ENCODE measurements at regions not wholly inside any gene's neighbourhood (a gene's known extent, or its start where the extent isn't known, plus 50 kb on each side); places are given as distances from the start of the nearest gene placed in this dataset.

DNA sequence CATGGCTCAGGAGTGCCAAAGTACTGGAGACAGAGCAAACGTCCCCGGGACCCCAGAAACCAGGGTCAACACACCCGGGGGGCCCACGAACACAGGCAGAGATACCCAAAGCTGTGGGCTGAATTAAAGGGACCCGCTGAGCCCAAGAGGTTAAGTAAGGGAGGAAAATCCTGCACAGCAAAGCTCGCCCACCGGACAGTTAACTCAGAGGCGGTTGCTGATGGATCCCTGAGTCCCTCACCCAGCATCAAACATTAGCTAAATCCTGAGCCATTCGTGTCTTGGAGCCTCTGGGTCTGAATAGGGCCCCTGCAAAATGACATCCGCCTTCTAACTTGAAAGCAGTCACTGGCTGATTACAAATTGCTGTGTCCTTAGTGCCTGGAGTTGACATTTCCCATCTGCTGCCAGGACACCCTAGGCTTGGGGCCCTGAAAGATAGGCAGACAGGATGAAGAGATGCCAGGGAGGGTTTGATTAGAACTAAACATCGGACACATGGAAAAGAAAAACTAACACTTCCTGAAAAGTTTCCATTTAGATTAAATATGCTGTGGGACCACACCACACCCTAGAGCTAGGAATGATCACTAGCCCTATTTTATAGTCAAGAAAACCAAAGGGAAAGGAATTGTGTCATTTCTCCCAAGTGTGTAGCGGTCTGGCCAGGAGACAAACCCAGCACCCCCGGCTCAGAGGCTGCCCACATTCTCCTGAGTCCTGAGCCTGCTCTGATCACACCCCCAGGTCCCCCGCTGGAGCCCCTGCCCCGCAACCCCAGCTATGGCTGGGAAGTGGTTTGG lies 239.3 kb downstream of the NPHP4 start:
- CTCF ChIA-PET, result no interaction called here
- intact Hi-C loops (cut with micrococcal nuclease), result no loop called here
- no TSS peak for BruUV-seq (replicated peaks)

GRCh38 chr1:5751833-5752745 lies 240.1 kb downstream of the NPHP4 start:
- no peak overlapping the region for H3K9ac ChIP-seq (ENCODE audit: low read length)
- no peak overlapping the region for H3K27ac ChIP-seq (ENCODE audit: low read length)
- no peak overlapping the region for H2AFZ ChIP-seq (ENCODE audit: low read length)
- ChIA-PET CTCF (no interaction called here), POLR2A (ENCODE audit: unreplicated experiment) (no interaction called here)
- H3K4me3 ChIP-seq (ENCODE audit: low read length), result no peak overlapping the region
- no peak for DNase-seq
- H3K9me2 ChIP-seq (replicated peaks; ENCODE audit: low read length), result no peaks in the 10 kb centered on the region
- intact Hi-C loops (cut with micrococcal nuclease), result no loop called here
- no peak overlapping the region for H3K4me2 ChIP-seq (ENCODE audit: low read length)
- no peaks in the 10 kb centered on the region for H4K20me1 ChIP-seq (ENCODE audit: low read length)
- H3K4me1 ChIP-seq (ENCODE audit: insufficient read depth, low read length), result no peaks in the 10 kb centered on the region
- TF ChIP-seq CTCF (conservative IDR thresholded peaks at IDR 0.05; ENCODE audit: low read depth, low read length) (no peak), EZH2 (IDR thresholded peaks at IDR 0.05; ENCODE audit: low read length, unreplicated experiment) (no peak), EZH2phosphoT487 (IDR thresholded peaks at IDR 0.05; ENCODE audit: borderline replicate concordance, low read length) (no peak)
- 0 out of 2 replicates have a peak, but pooled peaks have one; percentile 17 for ATAC-seq
- H3K36me3 ChIP-seq (ENCODE audit: low read depth, low read length), result no peaks in the 10 kb centered on the region
- H3K27me3 ChIP-seq (ENCODE audit: low read length), result peaks cover 96% of the 10 kb centered on the region
- H3K9me3 ChIP-seq (ENCODE audit: low read length), result no peaks in the 10 kb centered on the region
- no TSS peak for BruUV-seq (replicated peaks)
- H3K79me2 ChIP-seq (ENCODE audit: low read length), result no peaks in the 10 kb centered on the region
- H3F3A ChIP-seq (ENCODE audit: low read length, unreplicated experiment), result no peaks in the 10 kb centered on the region

More for the DNA sequence above, 239.3 kb downstream of the NPHP4 start:
- Histone ChIP-seq H3K9me3 (ENCODE audit: low read length) (no peaks in the 10 kb centered on the region), H4K20me1 (ENCODE audit: low read length) (no peaks in the 10 kb centered on the region), H3K9ac (ENCODE audit: low read length) (no peak overlapping the region), H3K27ac (ENCODE audit: low read length) (no peak overlapping the region), H2AFZ (ENCODE audit: low read length) (no peak overlapping the region), H3F3A (ENCODE audit: low read length, unreplicated experiment) (no peaks in the 10 kb centered on the region), H3K27me3 (ENCODE audit: low read length) (peaks cover 98% of the 10 kb centered on the region), H3K36me3 (ENCODE audit: low read depth, low read length) (no peaks in the 10 kb centered on the region), H3K4me1 (ENCODE audit: insufficient read depth, low read length) (no peaks in the 10 kb centered on the region), H3K4me3 (ENCODE audit: low read length) (no peak overlapping the region), H3K4me2 (ENCODE audit: low read length) (no peak overlapping the region), H3K79me2 (ENCODE audit: low read length) (no peaks in the 10 kb centered on the region), H3K9me2 (replicated peaks; ENCODE audit: low read length) (no peaks in the 10 kb centered on the region)
- DNase-seq (no peak), ATAC-seq (no peak)
- POLR2A ChIA-PET (ENCODE audit: unreplicated experiment), result no interaction called here
- TF ChIP-seq CTCF (conservative IDR thresholded peaks at IDR 0.05; ENCODE audit: low read depth, low read length) (no peak), EZH2phosphoT487 (IDR thresholded peaks at IDR 0.05; ENCODE audit: borderline replicate concordance, low read length) (no peak), EZH2 (IDR thresholded peaks at IDR 0.05; ENCODE audit: low read length, unreplicated experiment) (no peak)
